Urothelium cell line (cell line): ENCODE measurements at regions not wholly inside any gene's neighbourhood (a gene's known extent, or its start where the extent isn't known, plus 50 kb on each side); places are given as distances from the start of the nearest gene placed in this dataset.

Experiments used
- DNase-seq: peaks from one replicate; pipeline ENCODE4 v3.0.0; 2011; ENCODE audit warnings: low spot score, mixed read lengths
- FAIRE-seq: peaks from 2 replicates; lab custom pipeline; 2011; peaks lifted over from hg19 to GRCh38; lab: Jason Lieb, UNC

GRCh38 chr4:108371282-108371681 lies 202.6 kb upstream of the LEF1 start:
- FAIRE-seq: no peak
- DNase-seq: no peak

- no peak for DNase-seq
Observed at GRCh38 chr4:108370291-108371141, 201.8 kb upstream of the LEF1 start.

DNA sequence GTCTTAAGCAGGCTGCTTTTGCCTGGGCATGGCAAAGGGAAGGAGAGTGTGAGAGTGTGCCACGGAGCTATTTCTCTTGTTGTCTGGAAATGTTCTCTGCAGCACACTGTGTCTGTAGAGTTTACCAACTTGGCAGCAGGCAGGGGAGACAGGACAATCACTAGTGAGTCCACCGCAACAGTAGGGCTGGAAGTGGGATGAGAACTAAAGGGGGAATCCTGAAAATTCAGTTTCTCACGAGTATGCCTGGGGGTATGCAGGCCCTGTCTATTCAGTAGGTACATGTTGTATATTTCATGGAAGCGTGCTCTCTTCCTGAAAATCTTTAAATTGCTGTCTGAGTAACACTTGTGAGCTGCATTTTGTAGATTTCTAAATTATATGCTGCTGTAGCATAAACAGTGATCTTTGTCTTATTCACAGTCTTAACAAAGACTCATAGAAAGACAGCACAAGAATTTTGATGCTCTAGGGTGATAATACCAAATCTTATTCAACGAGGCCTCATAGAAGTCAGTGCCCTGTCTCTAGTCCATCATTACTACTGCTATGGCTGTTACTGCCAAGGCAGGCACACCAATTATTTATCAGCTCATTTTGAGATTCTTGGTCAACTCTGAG lies 200.4 kb upstream of the LEF1 start:
- FAIRE-seq (no peak), DNase-seq (no peak)

More at GRCh38 chr4:108370291-108371141, 201.8 kb upstream of the LEF1 start:
- FAIRE-seq: no peak

- FAIRE-seq (no peak), DNase-seq (no peak)
Observed at GRCh38 chr4:108367751-108368150, 199.0 kb upstream of the LEF1 start.

DNA sequence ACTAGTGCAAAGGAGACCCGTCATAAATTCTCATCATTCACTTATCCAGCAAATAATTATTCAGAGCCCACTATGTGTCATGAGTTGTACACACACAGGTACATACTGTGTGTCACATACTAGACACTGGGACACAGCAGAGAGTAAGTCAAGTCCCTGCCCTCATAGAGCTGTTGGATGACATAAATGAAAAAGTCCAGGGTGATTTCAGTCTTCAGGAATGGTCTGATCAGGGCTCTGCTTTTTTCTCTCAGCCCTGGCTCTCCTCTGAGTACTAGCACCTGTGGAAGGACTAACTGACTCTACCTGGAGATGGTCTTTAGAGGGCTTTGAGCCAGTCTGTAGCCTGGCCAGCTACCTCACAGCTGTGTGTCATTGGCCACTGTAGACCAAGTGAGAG lies 198.0 kb upstream of the LEF1 start:
- FAIRE-seq: no peak
- no peak for DNase-seq

- FAIRE-seq: no peak
- DNase-seq: no peak
Observed at GRCh38 chr4:108365551-108365950, 196.8 kb upstream of the LEF1 start.

- DNase-seq (no peak), FAIRE-seq (no peak)
Observed at GRCh38 chr4:108361886-108362285, 193.2 kb upstream of the LEF1 start.

DNA sequence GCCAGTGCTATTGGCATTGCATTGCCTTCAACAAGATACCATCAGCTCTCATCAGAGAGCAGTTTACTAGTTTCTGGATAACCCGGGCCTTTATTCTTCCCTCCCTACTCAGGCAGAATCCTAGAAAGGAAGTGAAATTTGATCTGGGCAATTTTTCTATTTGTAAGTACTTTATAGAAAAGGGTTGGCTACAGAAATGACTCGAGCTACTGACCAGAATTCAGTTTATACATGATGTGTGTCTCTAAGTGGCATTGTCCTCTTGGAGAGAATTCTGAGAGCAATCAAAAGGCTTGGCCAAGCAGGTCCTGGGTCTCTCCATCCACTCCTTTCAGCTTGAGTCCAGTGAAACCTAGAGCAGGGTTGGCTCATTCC lies 192.7 kb upstream of the LEF1 start:
- DNase-seq (no peak), FAIRE-seq (no peak)

GRCh38 chr4:108360754-108361445 lies 192.2 kb upstream of the LEF1 start:
- DNase-seq (peak; percentile 45), FAIRE-seq (peak; percentile 9)

GRCh38 chr4:108359986-108360681 lies 191.4 kb upstream of the LEF1 start:
- DNase-seq (no peak), FAIRE-seq (no peak)

GRCh38 chr4:108359130-108359985 lies 190.6 kb upstream of the LEF1 start:
- FAIRE-seq (no peak), DNase-seq (no peak)

DNA sequence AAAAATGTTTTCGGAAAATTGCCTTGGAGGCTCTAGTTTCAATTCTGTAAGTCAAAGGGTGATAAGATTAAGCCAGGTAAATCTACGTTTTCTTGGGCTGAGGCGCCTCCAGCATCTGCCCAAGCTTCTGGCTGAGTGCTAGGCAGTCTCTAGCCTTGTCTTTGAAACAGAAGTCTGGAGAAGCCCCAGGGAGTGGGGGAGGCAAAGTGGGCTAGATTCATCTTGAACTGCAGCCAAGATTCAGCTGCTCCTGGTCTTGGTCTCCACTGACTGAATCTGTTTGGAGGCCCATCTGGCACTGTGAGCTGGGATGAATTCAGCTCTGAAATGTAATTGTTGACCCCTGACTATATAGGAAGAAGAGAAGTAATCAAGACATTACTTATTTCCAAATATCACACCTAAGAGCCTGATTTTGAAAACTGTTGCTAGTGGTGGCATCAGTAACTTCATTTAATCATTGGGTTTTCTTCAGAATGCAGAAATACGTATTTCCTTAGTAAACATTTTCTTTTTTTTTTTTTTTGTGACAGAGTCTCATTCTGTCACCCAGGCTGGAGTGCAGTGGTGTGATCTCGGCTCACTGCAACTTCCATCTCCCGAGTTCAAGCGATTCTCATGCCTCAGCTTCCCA lies 187.3 kb upstream of the LEF1 start:
- DNase-seq: no peak
- no peak for FAIRE-seq

GRCh38 chr4:108355186-108355901 lies 186.6 kb upstream of the LEF1 start:
- FAIRE-seq (no peak), DNase-seq (no peak)

DNA sequence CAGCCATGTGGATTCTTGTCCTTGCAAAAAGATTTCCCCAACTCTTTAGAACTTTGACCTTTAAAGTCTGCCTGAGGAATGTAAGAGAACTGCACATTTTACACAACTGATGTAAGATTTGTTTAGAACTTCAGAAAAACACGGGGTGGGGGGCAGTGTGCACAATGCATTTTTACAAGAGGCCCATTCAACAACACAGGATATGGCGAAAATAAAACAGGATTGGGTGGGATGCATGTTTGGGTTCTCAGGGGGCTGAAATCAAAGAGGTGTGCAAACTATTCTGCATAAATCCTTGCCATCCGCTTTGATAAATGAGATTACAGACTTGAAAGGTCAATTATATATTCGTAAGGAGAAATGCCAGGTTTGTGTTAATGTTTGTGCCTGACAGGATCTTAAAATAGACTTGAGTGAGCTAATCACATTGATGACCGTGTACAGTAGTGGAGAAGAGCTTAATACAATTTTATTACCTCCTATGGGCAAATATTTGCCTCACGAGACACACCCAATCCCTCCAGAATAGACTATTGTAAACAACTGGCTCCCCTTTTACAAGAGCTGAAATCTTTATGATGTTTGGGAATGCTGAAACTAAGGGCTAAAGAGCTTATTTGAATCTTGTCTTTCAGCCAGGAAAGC lies 184.1 kb upstream of the LEF1 start:
- DNase-seq (no peak), FAIRE-seq (no peak)

GRCh38 chr4:108351791-108352190 lies 183.1 kb upstream of the LEF1 start:
- no peak for DNase-seq
- FAIRE-seq: no peak

GRCh38 chr4:108350332-108350731 lies 181.6 kb upstream of the LEF1 start:
- no peak for DNase-seq

GRCh38 chr4:108346818-108347210 lies 178.1 kb upstream of the LEF1 start:
- DNase-seq (no peak), FAIRE-seq (no peak)

More at GRCh38 chr4:108350332-108350731, 181.6 kb upstream of the LEF1 start:
- no peak for FAIRE-seq
